Kidney (tissue), 13 donors: ENCODE measurements at regions not wholly inside any gene's neighbourhood (a gene's known extent, or its start where the extent isn't known, plus 50 kb on each side); places are given as distances from the start of the nearest gene placed in this dataset.
A peak's percentile ranks its signal among the peaks of the same experiment; 100 is the strongest.

Source experiments
- DNase-seq, 5 donors: peaks; one replicate each; pipeline ENCODE4 v3.0.0-alpha.2; 2013 to 2020
- FAIRE-seq: peaks from 2 replicates; lab custom pipeline; 2012; peaks lifted over from hg19 to GRCh38; lab: Jason Lieb, UNC
- H3K27ac ChIP-seq, 2 donors: one replicate each; pipeline ENCODE4 v1.7.0; 2013; ENCODE audit warnings: low read depth in 2 of 2, low read length in 2 of 2, inconsistent platforms in 1 of 2
- H3K27me3 ChIP-seq: one replicate; pipeline ENCODE4 v1.7.1; 2013; ENCODE audit warnings: low read length, inconsistent platforms; ENCODE audit not compliant: control insufficient read depth, insufficient read depth
- H3K36me3 ChIP-seq, 3 donors: one replicate each; pipeline versions ENCODE4 v1.7.0 to v1.7.1; 2013; ENCODE audit warnings: low read length in 3 of 3, control low read depth in 1 of 3, inconsistent platforms in 1 of 3; ENCODE audit not compliant: insufficient read depth in 3 of 3, control insufficient read depth in 2 of 3
- H3K4me1 ChIP-seq, 3 donors: one replicate each; pipeline versions ENCODE4 v1.7.0 to v1.7.1; 2013; ENCODE audit warnings: low read length in 3 of 3, inconsistent platforms in 1 of 3, low read depth in 1 of 3; ENCODE audit not compliant: control insufficient read depth in 2 of 3, insufficient read depth in 2 of 3
- H3K4me3 ChIP-seq, 3 donors: one replicate each; pipeline versions ENCODE4 v1.7.0 to v1.8.1; 2013; ENCODE audit warnings: low read length in 3 of 3, control low read depth in 1 of 3, inconsistent platforms in 1 of 3
- H3K9ac ChIP-seq, 3 donors: one replicate each; pipeline versions ENCODE4 v1.7.0 to v1.7.1; 2013; ENCODE audit warnings: low read length in 3 of 3, control low read depth in 1 of 3, inconsistent platforms in 1 of 3
- H3K9me3 ChIP-seq, 3 donors: one replicate each; pipeline versions ENCODE4 v1.7.0 to v1.7.1; 2013; ENCODE audit warnings: low read length in 3 of 3, control low read depth in 1 of 3, inconsistent platforms in 1 of 3; ENCODE audit not compliant: control insufficient read depth in 2 of 3, insufficient read depth in 1 of 3
- CTCF ChIP-seq: IDR thresholded peaks from 3 replicates; pipeline ENCODE4 v1.5.1; 2012; ENCODE audit warnings: mild to moderate bottlenecking, moderate library complexity, borderline replicate concordance; ENCODE audit not compliant: insufficient read depth; ENCODE audit errors: extremely low read depth
- intact Hi-C: fragments of 100-400 bp; cut with DNase I; formaldehyde crosslinking; loops from one replicate; pipeline ENCODE4 v1.11.1; 2022
- donor health status: control.
- donor health status: control.
- donor health status: control.
- donor health status: control.
- donor health status: control.
- donor health status: DM: yes; HTN: yes; CAD: no.
- donor health status: Normal renal cell carcinoma (clear cell type).

GRCh38 chr4:135724421-135724820, 1522.8 kb upstream of the PABPC4L start:
- H3K4me1 ChIP-seq = no peaks in the 10 kb centered on the region
- intact Hi-C loops = no loop called here
- TF ChIP-seq CTCF = no peak
- no peak overlapping the region for H3K4me3 ChIP-seq
- no peak for DNase-seq
- H3K27ac ChIP-seq = no peak overlapping the region
- no peak overlapping the region for H3K9ac ChIP-seq
- no peaks in the 10 kb centered on the region for H3K9me3 ChIP-seq
- no peaks in the 10 kb centered on the region for H3K27me3 ChIP-seq
- H3K36me3 ChIP-seq = no peaks in the 10 kb centered on the region
- FAIRE-seq = no peak

- FAIRE-seq = no peak
Observed at GRCh38 chr4:135718019-135718418, 1516.4 kb upstream of the PABPC4L start.

GRCh38 chr4:135705343-135705742, 1503.8 kb upstream of the PABPC4L start:
- Histone ChIP-seq H3K27ac (no peak overlapping the region), H3K9ac (no peak overlapping the region), H3K27me3 (no peaks in the 10 kb centered on the region), H3K4me3 (no peak overlapping the region), H3K36me3 (no peaks in the 10 kb centered on the region), H3K9me3 (no peaks in the 10 kb centered on the region), H3K4me1 (no peaks in the 10 kb centered on the region)
- FAIRE-seq = no peak
- intact Hi-C loops = no loop called here
- DNase-seq = no peak
- no peak for TF ChIP-seq CTCF

More at GRCh38 chr4:135718019-135718418, 1516.4 kb upstream of the PABPC4L start:
- TF ChIP-seq CTCF = no peak
- Histone ChIP-seq H3K4me3 (no peak overlapping the region), H3K9me3 (no peaks in the 10 kb centered on the region), H3K4me1 (no peaks in the 10 kb centered on the region), H3K27ac (no peak overlapping the region), H3K9ac (no peak overlapping the region), H3K36me3 (no peaks in the 10 kb centered on the region), H3K27me3 (no peaks in the 10 kb centered on the region)
- intact Hi-C loops = no loop called here
- peak in 1 of 5 donors; percentile 2 for DNase-seq

- H3K36me3 ChIP-seq = no peaks in the 10 kb centered on the region
- TF ChIP-seq CTCF = no peak
- H3K4me3 ChIP-seq = no peak overlapping the region
- peak; percentile 71 for FAIRE-seq
- intact Hi-C loops = no loop called here
- no peak overlapping the region for H3K27ac ChIP-seq
- no peaks in the 10 kb centered on the region for H3K4me1 ChIP-seq
- H3K9me3 ChIP-seq = peaks cover 0 to 2% (median 0%) of the 10 kb centered on the region in 3 donors
- DNase-seq = no peak
- no peak overlapping the region for H3K9ac ChIP-seq
- H3K27me3 ChIP-seq = no peaks in the 10 kb centered on the region
Observed at GRCh38 chr4:135694066-135694465, 1492.5 kb upstream of the PABPC4L start.
